ENCODE measurements at regions not wholly inside any gene's neighbourhood (a gene's known extent, or its start where the extent isn't known, plus 50 kb on each side); places are given as distances from the start of the nearest gene placed in this dataset.

GRCh38 chr13:80654638-80655249 is 313.8 kb upstream of the SPRY2 start:
- TF ChIP-seq CTCF (IDR thresholded peaks at IDR 0.05; ENCODE audit: low read depth, low read length) = no peak

GRCh38 chr13:80649274-80649673 is 308.3 kb upstream of the SPRY2 start:
- TF ChIP-seq CTCF (IDR thresholded peaks at IDR 0.05; ENCODE audit: low read depth, low read length) = no peak
- H3K4me3 ChIP-seq (ENCODE audit: low read depth, low read length) = no peak overlapping the region

More at GRCh38 chr13:80654638-80655249, 313.8 kb upstream of the SPRY2 start:
- H3K4me3 ChIP-seq (ENCODE audit: low read depth, low read length) = no peak overlapping the region

GRCh38 chr13:80642641-80643040 is 301.7 kb upstream of the SPRY2 start:
- H3K4me3 ChIP-seq (ENCODE audit: low read depth, low read length) = no peak overlapping the region
- no peak for TF ChIP-seq CTCF (IDR thresholded peaks at IDR 0.05; ENCODE audit: low read depth, low read length)

- TF ChIP-seq CTCF (IDR thresholded peaks at IDR 0.05; ENCODE audit: low read depth, low read length) = no peak
Observed at GRCh38 chr13:80633251-80633650, 292.3 kb upstream of the SPRY2 start.

GRCh38 chr13:80630685-80631121 is 289.8 kb upstream of the SPRY2 start:
- TF ChIP-seq CTCF (IDR thresholded peaks at IDR 0.05; ENCODE audit: low read depth, low read length) = no peak

More at GRCh38 chr13:80633251-80633650, 292.3 kb upstream of the SPRY2 start:
- no peak overlapping the region for H3K4me3 ChIP-seq (ENCODE audit: low read depth, low read length)

GRCh38 chr13:80618781-80619180 is 277.9 kb upstream of the SPRY2 start:
- H3K4me3 ChIP-seq (ENCODE audit: low read depth, low read length) = no peak overlapping the region
- TF ChIP-seq CTCF (IDR thresholded peaks at IDR 0.05; ENCODE audit: low read depth, low read length) = no peak

More at GRCh38 chr13:80630685-80631121, 289.8 kb upstream of the SPRY2 start:
- H3K4me3 ChIP-seq (ENCODE audit: low read depth, low read length) = no peak overlapping the region

GRCh38 chr13:80612804-80613203 is 271.9 kb upstream of the SPRY2 start:
- TF ChIP-seq CTCF (IDR thresholded peaks at IDR 0.05; ENCODE audit: low read depth, low read length) = no peak
- H3K4me3 ChIP-seq (ENCODE audit: low read depth, low read length) = no peak overlapping the region

Measured in WI38 (cell line).